HepG2 (cell line): ENCODE measurements at regions not wholly inside any gene's neighbourhood (a gene's known extent, or its start where the extent isn't known, plus 50 kb on each side); places are given as distances from the start of the nearest gene placed in this dataset.
A peak's percentile ranks its signal among the peaks of the same experiment; 100 is the strongest.

Experiments used
- CENPX ChIP-seq: sonication (generic); formaldehyde crosslinking; IDR thresholded peaks from 2 replicates; pipeline ENCODE4 v1.9.0; 2021; ENCODE audit warnings: mild to moderate bottlenecking, missing genetic modification reagents, moderate library complexity
- HMG20A ChIP-seq: IDR thresholded peaks from 2 replicates; pipeline ENCODE4 v1.6.1; 2016; ENCODE audit warnings: borderline replicate concordance
- HOXA3 ChIP-seq: sonication (generic); formaldehyde crosslinking; IDR thresholded peaks from 2 replicates; pipeline ENCODE4 v1.5.0; 2020; ENCODE audit warnings: missing genetic modification reagents
- NONO ChIP-seq, 2 experiments: fragments of 450-650 bp in 1 of 2; sonication (generic) in 1 of 2; formaldehyde crosslinking in 1 of 2; IDR thresholded peaks in 1 of 2; conservative IDR thresholded peaks in 1 of 2; 2 replicates each; pipeline versions ENCODE4 v1.6.1 to v1.8.0; 2017 to 2022; ENCODE audit warnings: mild to moderate bottlenecking in 1 of 2, missing genetic modification reagents in 1 of 2, moderate library complexity in 1 of 2
- PTBP1 ChIP-seq: fragments of 200-400 bp; formaldehyde crosslinking; IDR thresholded peaks from 2 replicates; pipeline ENCODE4 v1.6.1; 2018; ENCODE audit warnings: low read length, low read depth; ENCODE audit not compliant: poor library complexity, severe bottlenecking
- RBM22 ChIP-seq: fragments of 200-400 bp; formaldehyde crosslinking; optimal IDR thresholded peaks from 2 replicates; pipeline ENCODE3; 2017; ENCODE audit warnings: mild to moderate bottlenecking, low read length, moderate library complexity
- SRF ChIP-seq: IDR thresholded peaks from 2 replicates; pipeline ENCODE4 v1.6.1; 2011; ENCODE audit warnings: mild to moderate bottlenecking, low read depth, low read length, moderate library complexity
- TCF7L2 ChIP-seq: IDR thresholded peaks from 2 replicates; pipeline ENCODE4 v1.6.1; 2011; ENCODE audit warnings: mild to moderate bottlenecking, low read depth, low read length, moderate library complexity
- TRIM24 ChIP-seq: sonication (generic); formaldehyde crosslinking; IDR thresholded peaks from 2 replicates; pipeline ENCODE4 v1.8.0; 2022; ENCODE audit warnings: mild to moderate bottlenecking, missing genetic modification reagents
- ZMAT3 ChIP-seq: sonication (generic); formaldehyde crosslinking; conservative IDR thresholded peaks from 2 replicates; pipeline ENCODE4 v1.7.0; 2021; ENCODE audit warnings: missing genetic modification reagents
- ZMYM4 ChIP-seq: sonication (generic); formaldehyde crosslinking; IDR thresholded peaks from 2 replicates; pipeline ENCODE4 v1.8.1; 2023; ENCODE audit warnings: mild to moderate bottlenecking, missing genetic modification reagents
- ZNF225 ChIP-seq: sonication (generic); formaldehyde crosslinking; IDR thresholded peaks from 2 replicates; pipeline ENCODE4 v1.4.0; 2020; ENCODE audit warnings: mild to moderate bottlenecking, missing genetic modification reagents
- ZNF333 ChIP-seq: sonication (generic); formaldehyde crosslinking; IDR thresholded peaks from 2 replicates; pipeline ENCODE4 v1.4.0; 2020; ENCODE audit warnings: mild to moderate bottlenecking, missing genetic modification reagents, borderline replicate concordance
- ZNF431 ChIP-seq: sonication (generic); formaldehyde crosslinking; IDR thresholded peaks from 2 replicates; pipeline ENCODE4 v1.9.0; 2022; ENCODE audit warnings: missing genetic modification reagents, low read depth, mild to moderate bottlenecking, borderline replicate concordance
- ZNF501 ChIP-seq: sonication (generic); formaldehyde crosslinking; IDR thresholded peaks from 2 replicates; pipeline ENCODE4 v1.5.1; 2020; ENCODE audit warnings: mild to moderate bottlenecking, moderate library complexity, missing genetic modification reagents
- ZNF674 ChIP-seq: sonication (generic); formaldehyde crosslinking; IDR thresholded peaks from 2 replicates; pipeline ENCODE4 v1.5.0; 2020; ENCODE audit warnings: low read depth, mild to moderate bottlenecking, missing genetic modification reagents
- TF ChIP-seq, protein P1 (sequence below): sonication (generic); formaldehyde crosslinking; IDR thresholded peaks from 2 replicates; pipeline ENCODE4 v1.4.0; 2020; ENCODE audit warnings: missing genetic modification reagents
- TF ChIP-seq, protein P2 (sequence below): sonication (generic); formaldehyde crosslinking; IDR thresholded peaks from 2 replicates; pipeline ENCODE4 v1.5.1; 2020; ENCODE audit warnings: mild to moderate bottlenecking, missing genetic modification reagents, moderate library complexity
- TF ChIP-seq, protein P3 (sequence below): sonication (generic); formaldehyde crosslinking; conservative IDR thresholded peaks from 2 replicates; pipeline ENCODE4 v1.8.0; 2022; ENCODE audit warnings: missing genetic modification reagents
- TF ChIP-seq, protein P4 (sequence below): sonication (generic); formaldehyde crosslinking; IDR thresholded peaks from 2 replicates; pipeline ENCODE4 v1.4.0; 2020; ENCODE audit warnings: missing genetic modification reagents

DNA sequence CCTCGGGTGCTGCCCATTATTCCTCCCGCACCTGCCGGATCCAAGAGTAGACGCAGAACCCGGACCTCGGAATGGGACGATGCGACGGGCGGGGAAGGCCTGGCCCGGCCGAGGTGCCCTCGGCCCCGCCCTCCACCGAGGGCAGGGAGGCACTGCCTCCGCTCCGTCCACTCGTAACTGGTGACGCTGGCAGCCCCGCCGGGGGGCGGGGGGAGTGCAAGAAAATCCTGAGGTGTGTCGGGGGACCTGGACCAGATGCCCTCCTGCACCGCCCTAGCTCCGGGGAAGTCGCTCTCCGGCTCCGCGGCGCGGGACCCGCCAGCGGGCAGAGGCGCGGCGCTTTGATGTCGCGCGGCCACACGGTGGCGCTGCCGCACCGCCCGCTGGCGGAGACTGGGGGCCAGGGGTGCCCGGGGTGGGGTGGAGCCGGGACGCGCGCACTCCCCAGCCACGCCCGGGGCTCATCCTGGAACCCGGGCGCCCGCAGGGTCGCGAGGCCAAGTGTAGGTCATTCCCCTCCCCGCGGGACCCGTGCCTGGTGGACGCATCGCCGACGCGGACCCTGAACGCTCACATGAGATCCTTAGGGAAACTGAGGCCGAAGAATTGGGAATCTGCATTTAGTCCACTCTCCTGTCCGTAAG, 202.8 kb downstream of the TTC8 start (continued):
- TF ChIP-seq, protein P1, sequence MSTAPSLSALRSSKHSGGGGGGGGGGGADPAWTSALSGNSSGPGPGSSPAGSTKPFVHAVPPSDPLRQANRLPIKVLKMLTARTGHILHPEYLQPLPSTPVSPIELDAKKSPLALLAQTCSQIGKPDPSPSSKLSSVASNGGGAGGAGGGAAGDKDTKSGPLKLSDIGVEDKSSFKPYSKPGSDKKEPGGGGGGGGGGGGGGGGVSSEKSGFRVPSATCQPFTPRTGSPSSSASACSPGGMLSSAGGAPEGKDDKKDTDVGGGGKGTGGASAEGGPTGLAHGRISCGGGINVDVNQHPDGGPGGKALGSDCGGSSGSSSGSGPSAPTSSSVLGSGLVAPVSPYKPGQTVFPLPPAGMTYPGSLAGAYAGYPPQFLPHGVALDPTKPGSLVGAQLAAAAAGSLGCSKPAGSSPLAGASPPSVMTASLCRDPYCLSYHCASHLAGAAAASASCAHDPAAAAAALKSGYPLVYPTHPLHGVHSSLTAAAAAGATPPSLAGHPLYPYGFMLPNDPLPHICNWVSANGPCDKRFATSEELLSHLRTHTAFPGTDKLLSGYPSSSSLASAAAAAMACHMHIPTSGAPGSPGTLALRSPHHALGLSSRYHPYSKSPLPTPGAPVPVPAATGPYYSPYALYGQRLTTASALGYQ, result no peak
- peak; percentile 52; the same call in 1 of the 2 replicates for TF ChIP-seq ZNF333 (CRISPR knock-in tag)
- 0 out of 2 replicates have a peak, but pooled peaks have one; percentile 23 for TF ChIP-seq ZNF501 (CRISPR knock-in tag)
- TF ChIP-seq HMG20A (CRISPR knock-in tag), result no peak
- TF ChIP-seq ZMYM4 (CRISPR knock-in tag), result peak; percentile 50; the same call in 1 of the 2 replicates
- TF ChIP-seq ZNF674 (CRISPR knock-in tag), result no peak
- TF ChIP-seq NONO (IDR thresholded peaks at IDR 0.05), result no peak
- TF ChIP-seq NONO (CRISPR knock-in tag; conservative IDR thresholded peaks at IDR 0.05), result 0 out of 2 replicates have a peak, but pooled peaks have one; percentile 62
- TF ChIP-seq TCF7L2, result peak; percentile 74
- TF ChIP-seq, protein P2, sequence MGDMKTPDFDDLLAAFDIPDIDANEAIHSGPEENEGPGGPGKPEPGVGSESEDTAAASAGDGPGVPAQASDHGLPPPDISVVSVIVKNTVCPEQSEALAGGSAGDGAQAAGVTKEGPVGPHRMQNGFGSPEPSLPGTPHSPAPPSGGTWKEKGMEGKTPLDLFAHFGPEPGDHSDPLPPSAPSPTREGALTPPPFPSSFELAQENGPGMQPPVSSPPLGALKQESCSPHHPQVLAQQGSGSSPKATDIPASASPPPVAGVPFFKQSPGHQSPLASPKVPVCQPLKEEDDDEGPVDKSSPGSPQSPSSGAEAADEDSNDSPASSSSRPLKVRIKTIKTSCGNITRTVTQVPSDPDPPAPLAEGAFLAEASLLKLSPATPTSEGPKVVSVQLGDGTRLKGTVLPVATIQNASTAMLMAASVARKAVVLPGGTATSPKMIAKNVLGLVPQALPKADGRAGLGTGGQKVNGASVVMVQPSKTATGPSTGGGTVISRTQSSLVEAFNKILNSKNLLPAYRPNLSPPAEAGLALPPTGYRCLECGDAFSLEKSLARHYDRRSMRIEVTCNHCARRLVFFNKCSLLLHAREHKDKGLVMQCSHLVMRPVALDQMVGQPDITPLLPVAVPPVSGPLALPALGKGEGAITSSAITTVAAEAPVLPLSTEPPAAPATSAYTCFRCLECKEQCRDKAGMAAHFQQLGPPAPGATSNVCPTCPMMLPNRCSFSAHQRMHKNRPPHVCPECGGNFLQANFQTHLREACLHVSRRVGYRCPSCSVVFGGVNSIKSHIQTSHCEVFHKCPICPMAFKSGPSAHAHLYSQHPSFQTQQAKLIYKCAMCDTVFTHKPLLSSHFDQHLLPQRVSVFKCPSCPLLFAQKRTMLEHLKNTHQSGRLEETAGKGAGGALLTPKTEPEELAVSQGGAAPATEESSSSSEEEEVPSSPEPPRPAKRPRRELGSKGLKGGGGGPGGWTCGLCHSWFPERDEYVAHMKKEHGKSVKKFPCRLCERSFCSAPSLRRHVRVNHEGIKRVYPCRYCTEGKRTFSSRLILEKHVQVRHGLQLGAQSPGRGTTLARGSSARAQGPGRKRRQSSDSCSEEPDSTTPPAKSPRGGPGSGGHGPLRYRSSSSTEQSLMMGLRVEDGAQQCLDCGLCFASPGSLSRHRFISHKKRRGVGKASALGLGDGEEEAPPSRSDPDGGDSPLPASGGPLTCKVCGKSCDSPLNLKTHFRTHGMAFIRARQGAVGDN (CRISPR knock-in tag), result peak; percentile 82
- TF ChIP-seq ZNF225 (CRISPR knock-in tag), result peak; percentile 40; the same call in 1 of the 2 replicates
- no peak for TF ChIP-seq RBM22
- TF ChIP-seq ZNF431, result no peak
- peak; percentile 12; the same call in 1 of the 2 replicates for TF ChIP-seq HOXA3
- no peak for TF ChIP-seq TRIM24 (CRISPR knock-in tag)
- no peak for TF ChIP-seq PTBP1
- TF ChIP-seq, protein P3, sequence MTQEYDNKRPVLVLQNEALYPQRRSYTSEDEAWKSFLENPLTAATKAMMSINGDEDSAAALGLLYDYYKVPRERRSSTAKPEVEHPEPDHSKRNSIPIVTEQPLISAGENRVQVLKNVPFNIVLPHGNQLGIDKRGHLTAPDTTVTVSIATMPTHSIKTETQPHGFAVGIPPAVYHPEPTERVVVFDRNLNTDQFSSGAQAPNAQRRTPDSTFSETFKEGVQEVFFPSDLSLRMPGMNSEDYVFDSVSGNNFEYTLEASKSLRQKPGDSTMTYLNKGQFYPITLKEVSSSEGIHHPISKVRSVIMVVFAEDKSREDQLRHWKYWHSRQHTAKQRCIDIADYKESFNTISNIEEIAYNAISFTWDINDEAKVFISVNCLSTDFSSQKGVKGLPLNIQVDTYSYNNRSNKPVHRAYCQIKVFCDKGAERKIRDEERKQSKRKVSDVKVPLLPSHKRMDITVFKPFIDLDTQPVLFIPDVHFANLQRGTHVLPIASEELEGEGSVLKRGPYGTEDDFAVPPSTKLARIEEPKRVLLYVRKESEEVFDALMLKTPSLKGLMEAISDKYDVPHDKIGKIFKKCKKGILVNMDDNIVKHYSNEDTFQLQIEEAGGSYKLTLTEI (CRISPR knock-in tag), result no peak
- TF ChIP-seq, protein P4, sequence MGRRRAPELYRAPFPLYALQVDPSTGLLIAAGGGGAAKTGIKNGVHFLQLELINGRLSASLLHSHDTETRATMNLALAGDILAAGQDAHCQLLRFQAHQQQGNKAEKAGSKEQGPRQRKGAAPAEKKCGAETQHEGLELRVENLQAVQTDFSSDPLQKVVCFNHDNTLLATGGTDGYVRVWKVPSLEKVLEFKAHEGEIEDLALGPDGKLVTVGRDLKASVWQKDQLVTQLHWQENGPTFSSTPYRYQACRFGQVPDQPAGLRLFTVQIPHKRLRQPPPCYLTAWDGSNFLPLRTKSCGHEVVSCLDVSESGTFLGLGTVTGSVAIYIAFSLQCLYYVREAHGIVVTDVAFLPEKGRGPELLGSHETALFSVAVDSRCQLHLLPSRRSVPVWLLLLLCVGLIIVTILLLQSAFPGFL, result no peak
- no peak for TF ChIP-seq CENPX (CRISPR knock-in tag)
- no peak for TF ChIP-seq ZMAT3 (CRISPR knock-in tag)
- TF ChIP-seq SRF, result no peak
